OCI-LY1 (cell line): ENCODE measurements at regions not wholly inside any gene's neighbourhood (a gene's known extent, or its start where the extent isn't known, plus 50 kb on each side); places are given as distances from the start of the nearest gene placed in this dataset.

Experiments used
- EZH2 ChIP-seq: fragments of 200-600 bp; sonication (generic), shearing (Covaris generic); IDR thresholded peaks from 2 replicates; pipeline ENCODE4 v1.8.0; 2017; ENCODE audit warnings: borderline replicate concordance, mixed run types, mild to moderate bottlenecking, antibody characterized with exemption, low read length, moderate library complexity, mixed read lengths
- TF ChIP-seq, protein P1 (sequence below): fragments of 200-600 bp; sonication (generic), shearing (Covaris generic); IDR thresholded peaks from 2 replicates; pipeline ENCODE4 v1.5.1; 2017; ENCODE audit warnings: mild to moderate bottlenecking, antibody characterized with exemption, low read length, moderate library complexity, mixed read lengths

DNA sequence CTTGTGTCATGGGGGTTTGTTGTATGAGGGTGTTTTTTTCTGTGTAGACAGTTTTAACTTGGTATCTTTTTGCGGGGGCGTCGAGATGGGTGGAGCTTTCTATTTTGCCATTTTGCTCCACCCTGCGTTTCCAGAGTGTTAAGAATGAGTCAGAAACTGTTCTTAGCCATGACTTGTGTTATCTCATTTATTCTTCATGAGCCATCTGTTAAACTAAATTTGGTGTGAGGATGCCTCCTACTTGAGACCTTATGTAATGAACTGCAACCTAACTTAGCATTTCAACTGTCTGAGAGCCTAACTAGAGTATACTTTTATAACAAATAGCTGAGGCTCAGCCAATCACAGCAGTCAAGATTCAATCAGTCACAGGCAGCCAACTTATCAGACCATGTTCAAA, 1873.5 kb downstream of the NCAM2 start:
- TF ChIP-seq, protein P1, sequence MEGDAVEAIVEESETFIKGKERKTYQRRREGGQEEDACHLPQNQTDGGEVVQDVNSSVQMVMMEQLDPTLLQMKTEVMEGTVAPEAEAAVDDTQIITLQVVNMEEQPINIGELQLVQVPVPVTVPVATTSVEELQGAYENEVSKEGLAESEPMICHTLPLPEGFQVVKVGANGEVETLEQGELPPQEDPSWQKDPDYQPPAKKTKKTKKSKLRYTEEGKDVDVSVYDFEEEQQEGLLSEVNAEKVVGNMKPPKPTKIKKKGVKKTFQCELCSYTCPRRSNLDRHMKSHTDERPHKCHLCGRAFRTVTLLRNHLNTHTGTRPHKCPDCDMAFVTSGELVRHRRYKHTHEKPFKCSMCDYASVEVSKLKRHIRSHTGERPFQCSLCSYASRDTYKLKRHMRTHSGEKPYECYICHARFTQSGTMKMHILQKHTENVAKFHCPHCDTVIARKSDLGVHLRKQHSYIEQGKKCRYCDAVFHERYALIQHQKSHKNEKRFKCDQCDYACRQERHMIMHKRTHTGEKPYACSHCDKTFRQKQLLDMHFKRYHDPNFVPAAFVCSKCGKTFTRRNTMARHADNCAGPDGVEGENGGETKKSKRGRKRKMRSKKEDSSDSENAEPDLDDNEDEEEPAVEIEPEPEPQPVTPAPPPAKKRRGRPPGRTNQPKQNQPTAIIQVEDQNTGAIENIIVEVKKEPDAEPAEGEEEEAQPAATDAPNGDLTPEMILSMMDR, result no peak
- no peak for TF ChIP-seq EZH2
